MM.1S (cell line): ENCODE measurements at regions not wholly inside any gene's neighbourhood (a gene's known extent, or its start where the extent isn't known, plus 50 kb on each side); places are given as distances from the start of the nearest gene placed in this dataset.
A peak's percentile ranks its signal among the peaks of the same experiment; 100 is the strongest.

ENCODE experiments used
- CTCF ChIP-seq: fragments of 300-600 bp; sonication (generic); IDR thresholded peaks from 2 replicates; pipeline ENCODE4 v1.5.1; 2016; ENCODE audit warnings: antibody characterized with exemption, low read length, mixed read lengths
- EZH2phosphoT487 ChIP-seq: fragments of 300-600 bp; sonication (generic); IDR thresholded peaks from 2 replicates; pipeline ENCODE4 v1.6.1; 2018; ENCODE audit warnings: antibody characterized with exemption, low read length

- TF ChIP-seq CTCF (peak; percentile 8; the same call in 1 of the 2 replicates), EZH2phosphoT487 (no peak)
These were observed 198.6 kb downstream of the FOXA2 start for GRCh38 chr20:22385602-22386305.
